Caco-2 (cell line): ENCODE measurements at regions not wholly inside any gene's neighbourhood (a gene's known extent, or its start where the extent isn't known, plus 50 kb on each side); places are given as distances from the start of the nearest gene placed in this dataset.

Source experiments
- BruUV-seq: library from RNA; stranded (reverse); fragments of 400-500 nt; replicated peaks from 2 replicates; lab custom pipeline; 2021; lab: Mats Ljungman, UMichigan
- CTCF ChIA-PET: fragments of 300-600 bp; sonication (Branson Sonifier 250); formaldehyde crosslinking; loops from one replicate; lab custom pipeline; 2022; ENCODE audit warnings: antibody characterized with exemption; lab: Charles Lee
- POLR2A ChIA-PET: fragments of 300-600 bp; sonication (Branson Sonifier 250); formaldehyde crosslinking; loops from one replicate; lab custom pipeline; 2022; ENCODE audit warnings: antibody characterized with exemption; lab: Charles Lee
- DNase-seq, 2 experiments: peaks; one replicate each; pipeline versions ENCODE4 v3.0.0 to v3.0.0-alpha.2; 2020 to 2022
- H3K27me3 ChIP-seq: replicated peaks from 2 replicates; pipeline ENCODE4 v1.6.0; 2011; ENCODE audit warnings: low read length; ENCODE audit not compliant: control insufficient read depth, insufficient read depth
- H3K36me3 ChIP-seq: 2 replicates; pipeline ENCODE4 v1.5.1; 2011; ENCODE audit warnings: low read length; ENCODE audit not compliant: control insufficient read depth, insufficient read depth
- H3K4me1 ChIP-seq: fragments of 250-450 bp; sonication (Bioruptor Pico); 2 replicates; pipeline ENCODE4 v1.5.1; 2020; ENCODE audit warnings: mild to moderate bottlenecking
- H3K4me3 ChIP-seq: 2 replicates; pipeline ENCODE4 v1.5.1; 2011; ENCODE audit warnings: low read depth, mild to moderate bottlenecking, control low read depth, low read length
- H3K9me3 ChIP-seq: fragments of 250-450 bp; sonication (Bioruptor Pico); 2 replicates; pipeline ENCODE4 v1.5.1; 2020; ENCODE audit warnings: mild to moderate bottlenecking, moderate library complexity
- H3K27ac Mint-ChIP-seq: one replicate; pipeline ENCODE4 v1.8.0; 2022; ENCODE audit warnings: mixed read lengths; ENCODE audit not compliant: unreplicated experiment
- H3K27me3 Mint-ChIP-seq: one replicate; pipeline ENCODE4 v1.8.0; 2022; ENCODE audit warnings: mixed read lengths; ENCODE audit not compliant: insufficient read depth, unreplicated experiment
- H3K36me3 Mint-ChIP-seq: one replicate; pipeline ENCODE4 v1.8.0; 2022; ENCODE audit warnings: mild to moderate bottlenecking, mixed read lengths; ENCODE audit not compliant: insufficient read depth, unreplicated experiment
- H3K4me1 Mint-ChIP-seq: one replicate; pipeline ENCODE4 v1.8.0; 2022; ENCODE audit warnings: low read depth, mixed read lengths; ENCODE audit not compliant: unreplicated experiment
- H3K4me3 Mint-ChIP-seq: one replicate; pipeline ENCODE4 v1.8.0; 2022; ENCODE audit warnings: mild to moderate bottlenecking, moderate library complexity, mixed read lengths; ENCODE audit not compliant: unreplicated experiment
- H3K9me3 Mint-ChIP-seq: one replicate; pipeline ENCODE4 v1.8.0; 2022; ENCODE audit warnings: mixed read lengths; ENCODE audit not compliant: unreplicated experiment
- intact Hi-C: fragments of 100-400 bp; cut with micrococcal nuclease; formaldehyde crosslinking; loops from one replicate; pipeline ENCODE4 v1.10.0; 2022; ENCODE audit not compliant: unreplicated experiment
- TF ChIP-seq, protein P1 (sequence below), 2 experiments: fragments of 200-600 bp in 1 of 2; IDR thresholded peaks; 1 replicate in 1 of 2; 2 replicates in 1 of 2; pipeline versions ENCODE4 v1.5.1 to v1.8.0; 2011 to 2022; ENCODE audit warnings: antibody characterized with exemption in 1 of 2, control low read depth in 1 of 2, inconsistent platforms in 1 of 2, low read depth in 1 of 2, low read length in 1 of 2, mild to moderate bottlenecking in 1 of 2, moderate library complexity in 1 of 2; ENCODE audit not compliant: insufficient read depth in 1 of 2, severe bottlenecking in 1 of 2, unreplicated experiment in 1 of 2

DNA sequence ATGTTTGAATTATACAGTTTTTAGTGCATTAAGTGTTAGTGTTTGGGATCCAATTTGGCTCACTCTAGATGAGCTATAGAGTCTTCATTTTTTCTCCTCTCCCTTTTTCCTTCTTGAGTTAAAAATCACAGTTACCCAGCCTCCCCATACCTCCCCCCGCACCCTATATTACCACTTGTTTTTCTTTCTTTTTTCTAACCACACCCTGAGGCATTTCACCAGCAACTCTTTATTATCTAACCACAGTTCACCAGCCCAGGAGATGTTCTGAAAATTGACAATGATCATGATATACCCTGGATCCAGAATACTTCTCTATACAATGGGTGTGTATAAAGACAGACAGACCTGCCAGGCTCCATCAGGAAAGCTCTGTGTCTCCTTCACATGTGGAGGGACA, 86.5 kb upstream of the UBL3 start:
- Histone ChIP-seq H3K9me3 (no peaks in the 10 kb centered on the region), H3K27me3 (no peaks in the 10 kb centered on the region), H3K4me3 (no peak overlapping the region), H3K4me1 (no peaks in the 10 kb centered on the region), H3K36me3 (no peaks in the 10 kb centered on the region)
- Mint-ChIP-seq H3K4me3 (no peak overlapping the region), H3K27ac (no peak overlapping the region), H3K4me1 (peaks cover 5% of the 10 kb centered on the region), H3K36me3 (no peaks in the 10 kb centered on the region), H3K9me3 (no peaks in the 10 kb centered on the region), H3K27me3 (no peaks in the 10 kb centered on the region)
- CTCF ChIA-PET = interaction anchor here (4.3 kb wide), 1 partner anchor 13 kb away, joined by 18 read pairs; no protein-coding TSS in a partner anchor
- intact Hi-C loops = no loop called here
- no TSS peak for BruUV-seq
- TF ChIP-seq, protein P1, sequence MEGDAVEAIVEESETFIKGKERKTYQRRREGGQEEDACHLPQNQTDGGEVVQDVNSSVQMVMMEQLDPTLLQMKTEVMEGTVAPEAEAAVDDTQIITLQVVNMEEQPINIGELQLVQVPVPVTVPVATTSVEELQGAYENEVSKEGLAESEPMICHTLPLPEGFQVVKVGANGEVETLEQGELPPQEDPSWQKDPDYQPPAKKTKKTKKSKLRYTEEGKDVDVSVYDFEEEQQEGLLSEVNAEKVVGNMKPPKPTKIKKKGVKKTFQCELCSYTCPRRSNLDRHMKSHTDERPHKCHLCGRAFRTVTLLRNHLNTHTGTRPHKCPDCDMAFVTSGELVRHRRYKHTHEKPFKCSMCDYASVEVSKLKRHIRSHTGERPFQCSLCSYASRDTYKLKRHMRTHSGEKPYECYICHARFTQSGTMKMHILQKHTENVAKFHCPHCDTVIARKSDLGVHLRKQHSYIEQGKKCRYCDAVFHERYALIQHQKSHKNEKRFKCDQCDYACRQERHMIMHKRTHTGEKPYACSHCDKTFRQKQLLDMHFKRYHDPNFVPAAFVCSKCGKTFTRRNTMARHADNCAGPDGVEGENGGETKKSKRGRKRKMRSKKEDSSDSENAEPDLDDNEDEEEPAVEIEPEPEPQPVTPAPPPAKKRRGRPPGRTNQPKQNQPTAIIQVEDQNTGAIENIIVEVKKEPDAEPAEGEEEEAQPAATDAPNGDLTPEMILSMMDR (IDR thresholded peaks at IDR 0.05; ENCODE audit: insufficient read depth in 1 of 2, low read depth in 1 of 2, low read length in 1 of 2, severe bottlenecking in 1 of 2, unreplicated experiment in 1 of 2) = no peak
- POLR2A ChIA-PET = no interaction called here
- DNase-seq = no peak

DNA sequence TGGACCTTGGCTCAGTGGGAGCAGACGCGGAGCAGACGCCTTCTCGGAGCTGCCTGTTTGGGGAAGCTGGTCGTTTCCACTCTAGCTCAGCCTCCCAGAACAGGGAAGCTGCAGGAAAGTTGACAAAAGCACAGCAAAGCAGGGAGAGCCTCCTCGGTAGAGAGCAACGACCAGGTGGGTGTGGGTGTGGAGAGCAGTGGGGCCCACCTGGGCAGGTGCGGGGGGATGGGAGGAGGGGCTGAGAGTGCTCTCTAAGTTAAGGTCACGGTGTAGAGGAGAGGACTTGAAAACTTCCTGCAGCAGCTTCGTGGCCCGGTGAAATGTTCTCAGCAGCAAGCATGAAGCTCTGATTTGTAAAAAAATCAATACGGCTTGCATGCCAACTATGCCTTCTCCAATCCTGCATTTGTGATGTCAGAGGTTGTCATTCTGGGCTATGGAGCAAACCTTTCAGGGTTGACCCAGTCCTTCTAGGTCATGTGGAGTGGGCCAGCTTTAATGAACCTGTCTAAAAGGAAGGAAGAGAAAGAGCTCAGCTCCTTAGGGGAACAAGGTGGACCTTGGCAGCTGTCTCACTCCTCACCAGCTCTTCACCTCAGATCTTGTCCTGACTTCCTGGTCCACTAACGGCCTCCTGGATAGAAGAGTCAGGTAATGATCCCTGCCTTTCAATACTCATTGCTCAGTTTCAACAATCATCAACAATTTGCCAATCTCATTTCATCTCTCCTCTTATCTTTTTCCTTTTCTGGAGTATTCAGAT, 85.8 kb upstream of the UBL3 start:
- BruUV-seq = no TSS peak
- H3K9me3 ChIP-seq = no peaks in the 10 kb centered on the region
- ChIA-PET POLR2A (no interaction called here), CTCF (interaction anchor here (4.3 kb wide), 1 partner anchor 12 kb away, joined by 18 read pairs; no protein-coding TSS in a partner anchor)
- H3K4me3 Mint-ChIP-seq = no peak overlapping the region
- DNase-seq = no peak
- H3K27me3 ChIP-seq = no peaks in the 10 kb centered on the region
- H3K4me3 ChIP-seq = no peak overlapping the region
- H3K9me3 Mint-ChIP-seq = no peaks in the 10 kb centered on the region
- TF ChIP-seq, protein P1 (IDR thresholded peaks at IDR 0.05; ENCODE audit: insufficient read depth in 1 of 2, low read depth in 1 of 2, low read length in 1 of 2, severe bottlenecking in 1 of 2, unreplicated experiment in 1 of 2) = no peak
- H3K27me3 Mint-ChIP-seq = no peaks in the 10 kb centered on the region
- intact Hi-C loops = no loop called here
- no peak overlapping the region for H3K27ac Mint-ChIP-seq
- H3K36me3 ChIP-seq = no peaks in the 10 kb centered on the region
- H3K36me3 Mint-ChIP-seq = no peaks in the 10 kb centered on the region
- H3K4me1 Mint-ChIP-seq = peaks cover 5% of the 10 kb centered on the region
- H3K4me1 ChIP-seq = no peaks in the 10 kb centered on the region

DNA sequence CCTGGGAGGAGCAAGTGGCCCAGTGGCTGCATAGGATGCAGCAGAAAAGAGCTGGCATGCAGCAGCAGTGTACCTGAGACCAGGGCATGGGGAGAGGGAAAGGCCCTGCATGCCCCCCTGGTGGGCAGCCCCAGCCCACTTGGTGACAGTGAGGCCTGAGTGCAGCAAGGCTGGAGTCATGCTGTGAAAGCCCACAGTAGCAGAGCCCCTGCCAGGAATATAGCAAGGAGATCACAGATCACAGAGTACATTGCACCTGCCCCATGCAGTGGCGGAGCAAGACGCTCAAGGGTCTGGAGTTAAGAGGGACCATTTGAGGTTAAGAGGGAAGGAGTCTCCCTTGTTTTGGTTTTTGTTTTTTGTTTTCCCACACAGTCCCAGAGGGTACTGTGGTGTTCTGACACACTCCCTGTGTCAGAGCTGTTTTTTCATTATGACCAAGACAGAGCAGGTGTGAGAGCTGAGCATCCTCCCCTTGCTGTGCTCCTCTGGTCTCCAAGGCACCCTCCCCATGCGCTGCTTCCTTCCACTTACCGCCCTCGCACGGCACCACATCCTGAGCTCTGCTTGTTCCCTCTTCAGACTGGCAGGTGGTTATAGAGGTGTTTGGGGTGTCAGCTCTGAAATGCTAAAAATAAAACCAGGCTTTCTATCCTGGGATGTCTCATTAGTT, 85.0 kb upstream of the UBL3 start:
- Histone ChIP-seq H3K27me3 (no peaks in the 10 kb centered on the region), H3K9me3 (no peaks in the 10 kb centered on the region), H3K36me3 (no peaks in the 10 kb centered on the region), H3K4me1 (no peaks in the 10 kb centered on the region), H3K4me3 (no peak overlapping the region)
- Mint-ChIP-seq H3K4me1 (peaks cover 5% of the 10 kb centered on the region), H3K4me3 (no peak overlapping the region), H3K36me3 (no peaks in the 10 kb centered on the region), H3K27ac (no peak overlapping the region), H3K27me3 (no peaks in the 10 kb centered on the region), H3K9me3 (no peaks in the 10 kb centered on the region)
- ChIA-PET POLR2A (no interaction called here), CTCF (interaction anchor here (4.3 kb wide), 1 partner anchor 12 kb away, joined by 18 read pairs; no protein-coding TSS in a partner anchor)
- TF ChIP-seq, protein P1 (IDR thresholded peaks at IDR 0.05; ENCODE audit: insufficient read depth in 1 of 2, low read depth in 1 of 2, low read length in 1 of 2, severe bottlenecking in 1 of 2, unreplicated experiment in 1 of 2) = no peak
- no peak for DNase-seq
- BruUV-seq = no TSS peak
- intact Hi-C loops = no loop called here
